ENCODE measurements at regions not wholly inside any gene's neighbourhood (a gene's known extent, or its start where the extent isn't known, plus 50 kb on each side); places are given as distances from the start of the nearest gene placed in this dataset.

DNA sequence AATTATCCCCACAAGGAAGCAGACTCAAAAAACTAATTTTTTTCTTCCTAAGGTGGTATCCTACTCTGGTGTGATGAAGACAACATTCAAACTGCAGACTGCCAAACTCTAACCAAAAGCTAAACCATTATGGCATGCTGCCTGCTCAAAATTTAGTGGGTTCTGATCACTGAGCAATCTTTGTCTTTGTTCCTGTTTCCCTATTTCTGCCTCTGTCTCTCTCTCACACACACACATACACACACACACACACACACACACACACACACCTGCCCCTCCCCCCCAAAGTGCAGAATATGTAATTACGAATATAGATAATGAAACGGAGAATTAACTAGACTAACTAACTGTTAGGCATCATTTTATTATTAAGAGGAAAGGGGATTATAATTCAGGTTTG lies 1278.6 kb downstream of the PCDH7 start:
- peaks cover 0 to 15% (median 2%) of the 10 kb centered on the region in 7 donors for H3K9me3 Mint-ChIP-seq

GRCh38 chr4:31999848-32000247 lies 1279.7 kb downstream of the PCDH7 start:
- H3K9me3 Mint-ChIP-seq, result peaks cover 0 to 7% (median 2%) of the 10 kb centered on the region in 7 donors
- H3K36me3 ChIP-seq (replicated peaks in 1 of 2; ENCODE audit: control insufficient read depth in 1 of 2, insufficient read depth in 2 of 2, low read length in 2 of 2), result no peaks in the 10 kb centered on the region
- no peaks in the 10 kb centered on the region for H3K27me3 ChIP-seq (ENCODE audit: control insufficient read depth in 2 of 2, insufficient read depth in 2 of 2, low read length in 2 of 2)
- no peaks in the 10 kb centered on the region for H3K36me3 Mint-ChIP-seq
- TF ChIP-seq CTCF (IDR thresholded peaks at IDR 0.05), result no peak
- H4K20me1 ChIP-seq (ENCODE audit: insufficient read depth, low read length), result no peaks in the 10 kb centered on the region
- peaks cover 0 to 14% of the 10 kb centered on the region in 2 donors for H3K9me3 ChIP-seq (replicated peaks in 1 of 2; ENCODE audit: control insufficient read depth in 1 of 2, insufficient read depth in 1 of 2, low read length in 2 of 2)
- no peak overlapping the region for H3K4me3 Mint-ChIP-seq
- WGBS (ENCODE audit: insufficient coverage), result no CpG with 5 or more reads among the region's 1 CpG
- no peak overlapping the region for H3K27ac Mint-ChIP-seq
- no peaks in the 10 kb centered on the region for H3K4me1 ChIP-seq (ENCODE audit: control insufficient read depth in 1 of 2, insufficient read depth in 2 of 2, low read length in 2 of 2)
- no peak overlapping the region for H3K9ac ChIP-seq (ENCODE audit: insufficient read depth, low read length, poor library complexity, severe bottlenecking)
- intact Hi-C loops (cut with micrococcal nuclease), result no loop called here
- no peaks in the 10 kb centered on the region for H3K79me2 ChIP-seq (ENCODE audit: insufficient read depth, low read length)
- H3K4me2 ChIP-seq (replicated peaks; ENCODE audit: extremely low read depth, low read length, poor library complexity, severe bottlenecking), result no peak overlapping the region
- no peak overlapping the region for H3K4me3 ChIP-seq (replicated peaks in 1 of 3; ENCODE audit: low read depth in 2 of 3, low read length in 3 of 3)
- H2AFZ ChIP-seq (ENCODE audit: insufficient read depth, low read depth, low read length, poor library complexity, severe bottlenecking), result no peak overlapping the region
- no peak overlapping the region for H3K27ac ChIP-seq (ENCODE audit: low read depth in 1 of 2, low read length in 2 of 2)
- no peak for DNase-seq
- peaks cover 0 to 2% (median 0%) of the 10 kb centered on the region in 3 donors for H3K27me3 Mint-ChIP-seq (ENCODE audit: low read depth in 3 of 3)
- no peaks in the 10 kb centered on the region for H3K4me1 Mint-ChIP-seq

More for the DNA sequence above, 1278.6 kb downstream of the PCDH7 start:
- DNase-seq, result no peak
- Histone ChIP-seq H3K36me3 (replicated peaks in 1 of 2; ENCODE audit: control insufficient read depth in 1 of 2, insufficient read depth in 2 of 2, low read length in 2 of 2) (no peaks in the 10 kb centered on the region), H3K27ac (ENCODE audit: low read depth in 1 of 2, low read length in 2 of 2) (no peak overlapping the region), H3K4me3 (replicated peaks in 1 of 3; ENCODE audit: low read depth in 2 of 3, low read length in 3 of 3) (no peak overlapping the region), H4K20me1 (ENCODE audit: insufficient read depth, low read length) (no peaks in the 10 kb centered on the region), H3K79me2 (ENCODE audit: insufficient read depth, low read length) (no peaks in the 10 kb centered on the region), H3K4me1 (ENCODE audit: control insufficient read depth in 1 of 2, insufficient read depth in 2 of 2, low read length in 2 of 2) (no peaks in the 10 kb centered on the region), H3K4me2 (replicated peaks; ENCODE audit: extremely low read depth, low read length, poor library complexity, severe bottlenecking) (no peak overlapping the region), H3K27me3 (ENCODE audit: control insufficient read depth in 2 of 2, insufficient read depth in 2 of 2, low read length in 2 of 2) (no peaks in the 10 kb centered on the region), H3K9ac (ENCODE audit: insufficient read depth, low read length, poor library complexity, severe bottlenecking) (no peak overlapping the region), H2AFZ (ENCODE audit: insufficient read depth, low read depth, low read length, poor library complexity, severe bottlenecking) (no peak overlapping the region), H3K9me3 (replicated peaks in 1 of 2; ENCODE audit: control insufficient read depth in 1 of 2, insufficient read depth in 1 of 2, low read length in 2 of 2) (peaks cover 0 to 14% of the 10 kb centered on the region in 2 donors)
- no peak for TF ChIP-seq CTCF (IDR thresholded peaks at IDR 0.05)
- WGBS (ENCODE audit: insufficient coverage), result no CpG with 5 or more reads among the region's 2 CpGs
- peaks cover 0 to 2% (median 0%) of the 10 kb centered on the region in 3 donors for H3K27me3 Mint-ChIP-seq (ENCODE audit: low read depth in 3 of 3)
- H3K4me3 Mint-ChIP-seq, result no peak overlapping the region
- intact Hi-C loops (cut with micrococcal nuclease), result no loop called here
- H3K4me1 Mint-ChIP-seq, result no peaks in the 10 kb centered on the region
- no peaks in the 10 kb centered on the region for H3K36me3 Mint-ChIP-seq
- no peak overlapping the region for H3K27ac Mint-ChIP-seq
